HFF-Myc (cell line): ENCODE measurements at regions not wholly inside any gene's neighbourhood (a gene's known extent, or its start where the extent isn't known, plus 50 kb on each side); places are given as distances from the start of the nearest gene placed in this dataset.

ENCODE experiments used
- DNase-seq: peaks from one replicate; pipeline ENCODE4 v3.0.0-alpha.2; 2011; ENCODE audit warnings: low read depth; ENCODE audit errors: extremely low read depth
- H3K4me3 ChIP-seq: replicated peaks from 2 replicates; pipeline ENCODE4 v1.5.1; 2011; ENCODE audit warnings: low read depth, mild to moderate bottlenecking, control low read depth, low read length
- CTCF ChIP-seq: IDR thresholded peaks from 2 replicates; pipeline ENCODE4 v1.5.1; 2012; ENCODE audit warnings: mild to moderate bottlenecking, low read depth, low read length, control low read depth; ENCODE audit errors: missing control alignments

- no peak for TF ChIP-seq CTCF
- no peak for DNase-seq
- no peak overlapping the region for H3K4me3 ChIP-seq
Measured at GRCh38 chr6:137737836-137738596, 129.0 kb upstream of the TNFAIP3 start.

DNA sequence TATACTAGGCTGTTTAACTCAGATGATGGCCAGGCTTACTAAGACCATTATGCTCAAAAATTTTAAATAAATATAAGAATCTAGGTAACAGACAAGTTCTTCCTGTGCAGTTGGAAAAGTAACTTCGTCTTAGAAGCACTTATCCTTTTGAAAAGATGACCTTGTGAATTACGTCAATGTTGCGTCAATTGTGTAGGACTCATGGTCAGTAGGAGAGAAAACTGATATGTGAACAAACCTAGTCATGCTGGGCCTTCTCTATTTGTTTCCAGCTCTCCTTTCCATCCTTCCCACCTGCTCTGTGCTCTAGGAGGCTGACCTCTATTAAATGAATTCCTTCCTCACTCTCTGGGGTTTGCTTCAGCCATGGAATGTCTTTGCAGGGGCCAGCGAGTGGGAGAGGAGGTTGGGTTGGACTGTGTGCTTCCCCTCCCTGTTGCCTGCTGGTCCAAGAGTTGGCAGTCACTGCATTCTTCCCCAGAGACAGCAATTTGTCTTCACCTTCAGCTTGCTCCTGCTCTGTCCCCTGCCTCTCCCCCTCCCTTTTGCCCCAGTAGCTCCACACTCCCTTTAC is 128.0 kb upstream of the TNFAIP3 start:
- DNase-seq: no peak
- no peak for TF ChIP-seq CTCF
- H3K4me3 ChIP-seq: no peak overlapping the region

DNA sequence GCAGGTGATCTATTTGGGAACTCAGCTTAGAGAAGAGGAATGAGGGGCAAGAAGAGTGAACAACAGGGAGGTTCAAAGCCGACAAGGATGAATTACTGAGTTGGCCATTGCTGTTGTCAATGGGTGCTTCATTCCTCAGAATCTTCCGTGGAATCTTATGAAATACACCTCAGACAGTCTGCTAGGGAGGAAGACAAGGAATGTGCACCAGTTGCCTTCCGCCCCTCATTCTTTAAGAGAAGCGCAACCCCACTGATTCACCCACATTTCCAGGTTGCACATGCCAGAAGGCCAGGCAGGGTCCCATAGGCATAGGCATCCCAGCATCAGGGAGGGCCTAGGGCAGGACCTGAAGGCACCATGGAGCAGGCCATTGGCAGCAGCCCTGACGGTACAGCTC is 127.5 kb upstream of the TNFAIP3 start:
- no peak for DNase-seq
- no peak for TF ChIP-seq CTCF
- H3K4me3 ChIP-seq: no peak overlapping the region

GRCh38 chr6:137740091-137740755 is 126.8 kb upstream of the TNFAIP3 start:
- TF ChIP-seq CTCF: no peak
- no peak overlapping the region for H3K4me3 ChIP-seq
- DNase-seq: no peak

DNA sequence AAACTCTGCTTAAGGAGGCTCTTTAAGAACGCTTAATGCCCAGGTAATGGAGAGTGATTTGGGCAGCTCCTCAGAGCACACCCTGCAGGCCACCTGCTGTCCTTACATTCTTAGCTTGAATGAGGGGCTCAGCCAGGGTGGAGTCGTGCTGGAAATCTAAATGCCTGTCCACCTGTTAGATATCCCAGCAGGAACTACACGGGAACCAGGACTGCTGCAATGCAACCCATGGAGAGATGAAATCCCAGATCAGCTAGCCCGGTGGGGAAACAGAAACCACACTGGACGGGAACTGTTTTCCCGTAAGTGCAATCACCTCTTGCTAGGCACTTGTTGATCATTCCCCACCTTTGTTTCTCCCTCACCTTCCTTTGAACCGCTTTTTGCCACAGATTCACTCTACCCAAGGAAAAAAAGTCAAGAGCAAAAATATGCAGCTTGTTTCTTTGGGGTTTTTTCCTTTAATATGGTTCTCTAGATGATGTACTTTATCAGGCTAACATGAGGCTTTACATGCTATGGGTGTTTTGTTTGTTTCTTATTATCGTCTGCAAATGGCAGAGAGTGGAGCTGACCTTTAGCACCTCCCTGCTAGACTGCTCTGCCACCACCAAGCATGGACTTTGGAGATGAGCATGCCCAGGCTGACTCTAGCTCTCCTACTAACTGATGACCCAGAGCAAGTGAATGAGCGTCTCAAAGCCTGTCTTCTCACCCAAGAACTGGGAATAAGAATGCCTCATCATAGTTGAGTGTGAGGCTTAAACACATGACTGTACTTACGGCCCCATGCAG is 125.9 kb upstream of the TNFAIP3 start:
- DNase-seq: no peak
- no peak for TF ChIP-seq CTCF

DNA sequence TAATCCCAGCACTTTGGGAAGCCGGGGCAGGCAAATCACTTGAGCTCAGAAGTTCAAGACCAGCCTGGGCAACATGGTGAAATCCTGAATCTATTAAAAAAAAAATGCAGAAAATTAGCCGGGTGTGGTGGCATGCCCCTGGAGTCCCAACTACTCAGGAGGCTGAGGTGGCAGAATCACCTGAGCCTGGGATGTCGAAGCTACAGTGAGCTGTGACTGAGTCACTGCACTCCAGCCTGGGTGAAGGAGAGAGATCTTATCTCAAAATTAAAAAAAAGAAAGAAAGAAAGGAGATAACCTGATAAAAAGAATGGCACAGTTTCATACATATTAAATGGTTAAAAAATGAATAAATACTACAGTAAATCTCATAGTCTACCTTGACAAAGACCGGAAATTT is 123.6 kb upstream of the TNFAIP3 start:
- TF ChIP-seq CTCF: no peak
- no peak overlapping the region for H3K4me3 ChIP-seq
- DNase-seq: no peak

More for the DNA sequence above, 125.9 kb upstream of the TNFAIP3 start:
- H3K4me3 ChIP-seq: no peak overlapping the region
